K562 (cell line): ENCODE measurements at regions not wholly inside any gene's neighbourhood (a gene's known extent, or its start where the extent isn't known, plus 50 kb on each side); places are given as distances from the start of the nearest gene placed in this dataset.

Experiments
- DACH1 ChIP-seq: fragments of 450-650 bp; IDR thresholded peaks from 2 replicates; pipeline ENCODE4 v1.6.1; 2018; ENCODE audit not compliant: partially characterized antibody
- EGR1 ChIP-seq: fragments of 450-650 bp; conservative IDR thresholded peaks from 2 replicates; pipeline ENCODE4 v1.6.1; 2017; ENCODE audit warnings: mild to moderate bottlenecking
- EP300 ChIP-seq: IDR thresholded peaks from 2 replicates; pipeline ENCODE4 v1.6.1; 2012; ENCODE audit warnings: low read length, improper control_type of control experiment
- GATAD2A ChIP-seq: fragments of 450-650 bp; IDR thresholded peaks from 2 replicates; pipeline ENCODE4 v1.6.1; 2017
- MYC ChIP-seq, 2 experiments: fragments of 250-450 bp in 1 of 2; sonication (Bioruptor Pico) in 1 of 2; IDR thresholded peaks; 2 replicates each; pipeline versions ENCODE4 v1.5.1 to v1.6.1; 2012 to 2021; ENCODE audit warnings: low read depth in 2 of 2, borderline replicate concordance in 1 of 2, improper control_type of control experiment in 1 of 2, low read length in 1 of 2, mild to moderate bottlenecking in 1 of 2, moderate library complexity in 1 of 2
- PCBP2 ChIP-seq: fragments of 200-400 bp; formaldehyde crosslinking; IDR thresholded peaks from 2 replicates; pipeline ENCODE4 v1.6.1; 2018; ENCODE audit warnings: low read length, low read depth, mild to moderate bottlenecking, moderate library complexity; ENCODE audit not compliant: poor library complexity, severe bottlenecking
- POLR2G ChIP-seq: fragments of 200-400 bp; formaldehyde crosslinking; IDR thresholded peaks from 2 replicates; pipeline ENCODE4 v1.6.1; 2017; ENCODE audit warnings: low read depth, mild to moderate bottlenecking, antibody characterized with exemption, low read length, moderate library complexity
- RFX1 ChIP-seq: fragments of 450-650 bp; IDR thresholded peaks from 2 replicates; pipeline ENCODE4 v1.6.1; 2016; ENCODE audit warnings: mild to moderate bottlenecking, moderate library complexity
- SPI1 ChIP-seq: IDR thresholded peaks from 2 replicates; pipeline ENCODE4 v1.6.1; 2011; ENCODE audit warnings: low read depth, low read length, control low read depth, borderline replicate concordance
- TOE1 ChIP-seq, 2 experiments: fragments of 450-650 bp in 1 of 2; sonication (generic) in 1 of 2; formaldehyde crosslinking in 1 of 2; IDR thresholded peaks; 2 replicates each; pipeline versions ENCODE4 v1.7.1 to v1.8.0; 2016 to 2022; ENCODE audit warnings: borderline replicate concordance in 2 of 2, mild to moderate bottlenecking in 2 of 2, antibody characterized with exemption in 1 of 2, inconsistent platforms in 1 of 2, low read depth in 1 of 2, missing genetic modification reagents in 1 of 2, moderate library complexity in 1 of 2
- USF2 ChIP-seq: sonication (generic); formaldehyde crosslinking; IDR thresholded peaks from 2 replicates; pipeline ENCODE4 v1.5.0; 2020; ENCODE audit warnings: missing genetic modification reagents
- ZBTB7A ChIP-seq: IDR thresholded peaks from 2 replicates; pipeline ENCODE4 v1.6.1; 2011; ENCODE audit warnings: low read depth, mild to moderate bottlenecking, low read length, moderate library complexity, borderline replicate concordance; ENCODE audit not compliant: control insufficient read depth
- TF ChIP-seq, protein P1 (sequence below): sonication (generic); formaldehyde crosslinking; IDR thresholded peaks from 2 replicates; pipeline ENCODE4 v1.8.0; 2022; ENCODE audit warnings: mild to moderate bottlenecking, missing genetic modification reagents

DNA sequence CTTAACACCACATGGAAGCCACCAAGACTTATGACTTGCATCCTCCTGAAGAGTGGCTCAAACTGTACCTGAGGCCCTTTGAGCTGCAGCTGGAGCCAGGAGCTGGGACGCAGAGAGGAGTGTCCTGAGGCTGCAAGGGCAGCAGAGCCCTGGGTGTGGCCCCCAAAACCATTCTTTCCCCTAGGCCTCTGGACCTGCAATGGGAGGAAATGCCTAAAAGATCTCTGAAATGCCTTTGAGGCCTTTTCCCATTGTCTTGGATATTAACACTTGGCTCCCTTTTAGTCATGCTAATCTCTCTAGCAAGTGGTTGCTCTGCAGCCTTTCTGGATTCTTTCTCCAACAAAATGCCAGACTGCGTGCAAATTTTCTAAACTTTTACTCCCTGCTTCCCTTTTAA lies 156.1 kb downstream of the SLC38A4 start:
- TF ChIP-seq PCBP2, result no peak
- TF ChIP-seq EGR1, result no peak
- TF ChIP-seq TOE1 (IDR thresholded peaks at IDR 0.05; ENCODE audit: borderline replicate concordance), result no peak
- no peak for TF ChIP-seq TOE1 (CRISPR knock-in tag; IDR thresholded peaks at IDR 0.05; ENCODE audit: borderline replicate concordance, low read depth)
- TF ChIP-seq GATAD2A, result no peak
- TF ChIP-seq RFX1, result no peak
- TF ChIP-seq USF2 (CRISPR knock-in tag), result no peak
- TF ChIP-seq DACH1, result no peak
- TF ChIP-seq, protein P1, sequence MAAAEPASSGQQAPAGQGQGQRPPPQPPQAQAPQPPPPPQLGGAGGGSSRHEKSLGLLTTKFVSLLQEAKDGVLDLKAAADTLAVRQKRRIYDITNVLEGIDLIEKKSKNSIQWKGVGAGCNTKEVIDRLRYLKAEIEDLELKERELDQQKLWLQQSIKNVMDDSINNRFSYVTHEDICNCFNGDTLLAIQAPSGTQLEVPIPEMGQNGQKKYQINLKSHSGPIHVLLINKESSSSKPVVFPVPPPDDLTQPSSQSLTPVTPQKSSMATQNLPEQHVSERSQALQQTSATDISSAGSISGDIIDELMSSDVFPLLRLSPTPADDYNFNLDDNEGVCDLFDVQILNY (CRISPR knock-in tag), result no peak
- no peak for TF ChIP-seq POLR2G
- TF ChIP-seq EP300, result no peak
- no peak for TF ChIP-seq SPI1
- TF ChIP-seq MYC (IDR thresholded peaks at IDR 0.05; ENCODE audit: low read depth, low read length), result no peak
- no peak for TF ChIP-seq MYC (CRISPR knock-in tag; IDR thresholded peaks at IDR 0.05; ENCODE audit: borderline replicate concordance, low read depth)
- no peak for TF ChIP-seq ZBTB7A
